Hepatocyte (in vitro differentiated cells): ENCODE measurements at regions not wholly inside any gene's neighbourhood (a gene's known extent, or its start where the extent isn't known, plus 50 kb on each side); places are given as distances from the start of the nearest gene placed in this dataset.

Source experiments
- DNase-seq: peaks from one replicate; pipeline ENCODE4 v3.0.0-alpha.2; 2016; ENCODE audit warnings: low spot score
- H2AFZ ChIP-seq: fragments of 200-600 bp; sonication (generic); 2 replicates; pipeline ENCODE4 v1.6.0; 2016; ENCODE audit warnings: antibody characterized with exemption, mild to moderate bottlenecking
- H3K27ac ChIP-seq: fragments of 200-600 bp; sonication (generic); 2 replicates; pipeline ENCODE4 v1.5.1; 2016; ENCODE audit warnings: mild to moderate bottlenecking
- H3K27me3 ChIP-seq: fragments of 200-600 bp; sonication (generic); 2 replicates; pipeline ENCODE4 v1.6.1; 2016
- H3K36me3 ChIP-seq: fragments of 200-600 bp; sonication (generic); replicated peaks from 2 replicates; pipeline ENCODE4 v1.5.1; 2016; ENCODE audit warnings: low read depth; ENCODE audit not compliant: insufficient read depth
- H3K4me1 ChIP-seq: fragments of 200-600 bp; sonication (generic); 2 replicates; pipeline ENCODE4 v1.5.1; 2016; ENCODE audit warnings: mild to moderate bottlenecking, moderate library complexity; ENCODE audit not compliant: insufficient read depth
- H3K4me2 ChIP-seq: fragments of 200-600 bp; sonication (generic); 2 replicates; pipeline ENCODE4 v1.6.0; 2016
- H3K4me3 ChIP-seq: fragments of 200-600 bp; sonication (generic); 2 replicates; pipeline ENCODE4 v1.5.1; 2016; ENCODE audit warnings: mild to moderate bottlenecking
- H3K79me2 ChIP-seq: fragments of 200-600 bp; sonication (generic); 2 replicates; pipeline ENCODE4 v1.6.0; 2017; ENCODE audit warnings: mild to moderate bottlenecking
- H3K9me2 ChIP-seq: fragments of 200-600 bp; sonication (generic); replicated peaks from 2 replicates; pipeline ENCODE4 v1.6.0; 2017; ENCODE audit warnings: mild to moderate bottlenecking; ENCODE audit not compliant: insufficient read depth
- H3K9me3 ChIP-seq: fragments of 200-600 bp; sonication (generic); 2 replicates; pipeline ENCODE4 v1.5.1; 2016; ENCODE audit warnings: low read depth, mild to moderate bottlenecking
- H4K20me1 ChIP-seq: fragments of 200-600 bp; sonication (generic); 2 replicates; pipeline ENCODE4 v1.6.0; 2016; ENCODE audit warnings: mild to moderate bottlenecking; ENCODE audit not compliant: insufficient read depth, poor library complexity, severe bottlenecking
- CTCF ChIP-seq: fragments of 200-600 bp; sonication (generic); IDR thresholded peaks from 2 replicates; pipeline ENCODE4 v1.5.1; 2016; ENCODE audit warnings: antibody characterized with exemption, mild to moderate bottlenecking; ENCODE audit not compliant: poor library complexity
- EZH2 ChIP-seq: fragments of 200-600 bp; sonication (generic); IDR thresholded peaks from 2 replicates; pipeline ENCODE4 v1.6.1; 2016; ENCODE audit warnings: antibody characterized with exemption, mild to moderate bottlenecking, borderline replicate concordance
- EZH2phosphoT487 ChIP-seq: fragments of 200-600 bp; sonication (generic); IDR thresholded peaks from one replicate; pipeline ENCODE4 v1.6.1; 2018; ENCODE audit warnings: antibody characterized with exemption, mild to moderate bottlenecking, low read depth, moderate library complexity; ENCODE audit not compliant: unreplicated experiment, severe bottlenecking
- WGBS: methylation state at CpG from one replicate; pipeline ENCODE4 v1.1.6; 2016; ENCODE audit warnings: low lambda C conversion rate; ENCODE audit errors: missing lambda C conversion rate; 5-methylcytosine and 5-hydroxymethylcytosine counted together

- 64% methylated on average over 1 of the region's 1 CpG for WGBS
- Histone ChIP-seq H3K27me3 (no peaks in the 10 kb centered on the region), H3K79me2 (no peaks in the 10 kb centered on the region), H3K4me3 (no peak overlapping the region), H2AFZ (no peak overlapping the region), H3K9me3 (no peaks in the 10 kb centered on the region), H3K36me3 (no peaks in the 10 kb centered on the region), H4K20me1 (no peaks in the 10 kb centered on the region), H3K9me2 (no peaks in the 10 kb centered on the region), H3K27ac (peak overlapping the region; percentile 3), H3K4me2 (no peak overlapping the region), H3K4me1 (no peaks in the 10 kb centered on the region)
- TF ChIP-seq EZH2 (no peak), EZH2phosphoT487 (no peak), CTCF (no peak)
- DNase-seq = peak; percentile 54
Measured at GRCh38 chr12:46921764-46922133, 96.0 kb upstream of the SLC38A4 start.

- Histone ChIP-seq H4K20me1 (no peaks in the 10 kb centered on the region), H3K4me1 (no peaks in the 10 kb centered on the region), H3K27me3 (no peaks in the 10 kb centered on the region), H2AFZ (no peak overlapping the region), H3K36me3 (no peaks in the 10 kb centered on the region), H3K4me2 (no peak overlapping the region), H3K79me2 (no peaks in the 10 kb centered on the region), H3K9me3 (no peaks in the 10 kb centered on the region), H3K27ac (no peak overlapping the region), H3K4me3 (no peak overlapping the region), H3K9me2 (no peaks in the 10 kb centered on the region)
- no peak for DNase-seq
- no peak for TF ChIP-seq EZH2
- no peak for TF ChIP-seq CTCF
- no peak for TF ChIP-seq EZH2phosphoT487
- WGBS = 71% methylated on average over 2 of the region's 2 CpGs
Measured at GRCh38 chr12:46926526-46926925, 100.7 kb upstream of the SLC38A4 start.

GRCh38 chr12:46930101-46930500 is 104.3 kb upstream of the SLC38A4 start:
- 97% methylated on average over 1 of the region's 1 CpG for WGBS
- H3K36me3 ChIP-seq = no peaks in the 10 kb centered on the region
- no peaks in the 10 kb centered on the region for H4K20me1 ChIP-seq
- H3K27ac ChIP-seq = no peak overlapping the region
- H2AFZ ChIP-seq = no peak overlapping the region
- no peaks in the 10 kb centered on the region for H3K79me2 ChIP-seq
- no peaks in the 10 kb centered on the region for H3K4me1 ChIP-seq
- no peaks in the 10 kb centered on the region for H3K9me2 ChIP-seq
- H3K27me3 ChIP-seq = no peaks in the 10 kb centered on the region
- H3K4me3 ChIP-seq = no peak overlapping the region
- no peak for DNase-seq
- no peaks in the 10 kb centered on the region for H3K9me3 ChIP-seq
- TF ChIP-seq CTCF = no peak
- TF ChIP-seq EZH2phosphoT487 = no peak
- no peak for TF ChIP-seq EZH2
- H3K4me2 ChIP-seq = no peak overlapping the region

GRCh38 chr12:46933947-46934346 is 108.2 kb upstream of the SLC38A4 start:
- H2AFZ ChIP-seq = no peak overlapping the region
- H3K9me2 ChIP-seq = no peaks in the 10 kb centered on the region
- TF ChIP-seq EZH2 = no peak
- TF ChIP-seq CTCF = peak; percentile 67
- no peaks in the 10 kb centered on the region for H4K20me1 ChIP-seq
- no peaks in the 10 kb centered on the region for H3K79me2 ChIP-seq
- WGBS = 73% methylated on average over 1 of the region's 1 CpG
- H3K27me3 ChIP-seq = no peaks in the 10 kb centered on the region
- DNase-seq = peak; percentile 39
- no peak overlapping the region for H3K4me3 ChIP-seq
- H3K9me3 ChIP-seq = no peaks in the 10 kb centered on the region
- no peak overlapping the region for H3K27ac ChIP-seq
- H3K36me3 ChIP-seq = no peaks in the 10 kb centered on the region
- no peaks in the 10 kb centered on the region for H3K4me1 ChIP-seq
- H3K4me2 ChIP-seq = no peak overlapping the region
